ENCODE measurements at regions not wholly inside any gene's neighbourhood (a gene's known extent, or its start where the extent isn't known, plus 50 kb on each side); places are given as distances from the start of the nearest gene placed in this dataset.

DNA sequence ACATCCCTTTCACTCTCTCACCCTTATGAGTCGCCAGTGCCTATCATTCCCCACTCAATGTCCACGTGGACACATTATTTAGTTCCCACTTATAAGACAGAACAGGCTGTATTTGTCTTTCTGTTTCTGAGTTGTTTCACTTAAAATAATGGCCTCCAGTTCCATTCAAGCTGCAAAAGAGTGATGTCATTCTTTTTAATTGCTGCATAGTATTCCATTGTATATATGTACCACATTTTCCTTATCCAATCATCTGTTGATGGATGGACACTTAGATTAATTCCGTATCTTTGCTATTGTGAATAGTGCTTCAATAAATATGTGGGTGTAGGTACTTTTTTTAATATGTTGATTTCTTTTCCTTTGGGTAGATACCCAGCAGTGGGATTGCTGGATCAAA is 79.1 kb downstream of the ZNF365 start:
- DNase-seq (ENCODE audit: low read depth): no peak

DNA sequence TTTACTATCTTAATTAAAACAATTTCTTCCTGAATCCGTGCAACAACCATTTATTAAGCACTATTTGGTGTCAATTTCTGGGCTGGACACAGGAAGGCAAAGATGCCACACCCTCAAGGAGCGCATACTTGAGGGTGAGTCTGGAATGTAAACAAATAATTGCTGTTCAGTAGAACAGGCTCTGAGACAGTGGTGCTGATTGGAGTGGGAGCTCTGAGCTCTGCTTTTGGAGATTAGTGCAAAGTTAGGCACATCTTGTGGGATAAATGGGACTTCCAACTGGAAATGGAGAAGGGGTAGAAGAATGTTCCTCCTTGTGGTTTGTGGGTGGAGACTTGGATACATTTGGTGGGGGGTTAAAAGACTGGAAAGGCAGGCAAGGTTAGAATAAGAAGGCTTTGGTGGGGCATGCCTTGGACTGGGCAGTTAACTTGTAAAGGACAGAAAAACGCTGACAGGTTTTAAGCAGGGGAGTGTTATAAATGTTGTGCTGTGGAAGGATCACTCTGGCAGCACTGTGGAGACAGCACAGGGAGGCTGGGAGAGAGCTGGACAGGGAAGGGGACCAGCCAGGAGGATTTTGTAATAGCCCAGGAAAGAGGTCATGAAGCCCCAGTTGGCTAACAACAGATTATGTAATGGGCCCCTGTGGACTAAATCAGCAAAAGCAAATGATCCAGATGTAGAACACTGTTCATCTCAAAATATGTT is 80.7 kb downstream of the ZNF365 start:
- DNase-seq (ENCODE audit: low read depth): no peak

DNA sequence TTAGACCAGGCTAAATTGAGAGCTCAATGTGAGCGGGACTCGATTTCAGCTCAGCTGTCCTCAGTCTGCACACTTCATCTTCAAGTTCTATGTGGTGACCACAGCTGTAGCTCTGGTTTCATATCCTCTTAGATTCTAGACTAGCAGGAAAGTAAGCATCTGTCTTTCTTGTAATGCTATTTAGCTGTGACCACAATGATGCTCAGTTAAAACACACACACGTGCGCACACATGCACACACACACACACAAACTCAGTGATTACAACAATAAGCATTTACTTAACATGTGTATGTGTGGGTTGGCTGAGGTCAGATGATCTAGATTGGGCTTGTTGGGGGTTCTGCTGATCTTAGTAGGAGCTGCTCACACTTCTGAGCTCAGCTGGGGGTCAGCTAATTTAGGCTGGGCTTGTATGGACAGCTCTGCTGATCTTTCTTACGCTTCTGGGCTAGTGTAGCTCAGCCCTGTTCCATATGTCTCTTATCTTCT is 82.5 kb downstream of the ZNF365 start:
- no peak for DNase-seq (ENCODE audit: low read depth)

GRCh38 chr10:62457196-62457595 is 83.0 kb downstream of the ZNF365 start:
- no peak for DNase-seq (ENCODE audit: low read depth)

- DNase-seq (ENCODE audit: low read depth): peak; percentile 2
Observed at GRCh38 chr10:62457598-62457997, 83.4 kb downstream of the ZNF365 start.

GRCh38 chr10:62459072-62459471 is 84.9 kb downstream of the ZNF365 start:
- no peak for DNase-seq (ENCODE audit: low read depth)

GRCh38 chr10:62459500-62459899 is 85.3 kb downstream of the ZNF365 start:
- DNase-seq (ENCODE audit: low read depth): no peak

DNA sequence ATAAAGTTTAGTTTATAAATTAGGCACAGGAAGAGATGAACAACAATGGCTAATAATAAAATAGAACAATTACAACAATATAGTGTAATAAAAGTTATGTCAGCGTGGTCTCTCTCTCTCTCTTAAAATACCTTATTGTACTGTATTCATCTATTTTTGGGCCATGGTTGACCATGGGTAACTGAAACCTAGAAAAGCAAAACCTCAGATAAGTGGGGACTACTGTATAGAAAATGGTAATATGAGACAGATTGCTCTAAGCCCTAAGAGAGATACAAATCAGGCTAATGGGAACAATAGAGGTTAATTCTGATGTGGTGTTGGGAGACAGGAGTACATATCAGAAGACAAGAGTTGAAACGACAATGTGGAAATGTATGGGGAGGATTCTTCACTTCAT is 86.2 kb downstream of the ZNF365 start:
- DNase-seq (ENCODE audit: low read depth): no peak

DNA sequence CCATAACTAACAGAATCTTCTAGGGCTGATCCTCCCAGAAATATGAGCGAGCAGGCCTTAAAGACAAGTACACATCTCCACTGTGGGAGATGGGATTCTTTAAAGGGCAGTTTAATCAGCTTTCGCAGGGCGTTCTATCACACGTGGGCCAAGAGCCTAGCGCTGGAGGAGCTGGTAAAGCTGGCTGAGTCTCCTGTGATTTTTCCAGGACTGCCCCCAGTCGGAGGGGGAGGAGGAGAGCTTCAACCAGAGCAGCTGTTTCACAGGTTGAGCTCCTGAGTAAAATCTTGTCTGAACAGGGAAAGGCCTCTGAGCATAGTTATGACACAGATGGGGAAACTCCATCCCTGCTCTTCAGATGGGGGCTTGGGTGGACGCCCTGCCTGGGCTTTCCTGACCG is 87.0 kb downstream of the ZNF365 start:
- DNase-seq (ENCODE audit: low read depth): no peak

- DNase-seq (ENCODE audit: low read depth): no peak
Observed at GRCh38 chr10:62462461-62462860, 88.3 kb downstream of the ZNF365 start.

DNA sequence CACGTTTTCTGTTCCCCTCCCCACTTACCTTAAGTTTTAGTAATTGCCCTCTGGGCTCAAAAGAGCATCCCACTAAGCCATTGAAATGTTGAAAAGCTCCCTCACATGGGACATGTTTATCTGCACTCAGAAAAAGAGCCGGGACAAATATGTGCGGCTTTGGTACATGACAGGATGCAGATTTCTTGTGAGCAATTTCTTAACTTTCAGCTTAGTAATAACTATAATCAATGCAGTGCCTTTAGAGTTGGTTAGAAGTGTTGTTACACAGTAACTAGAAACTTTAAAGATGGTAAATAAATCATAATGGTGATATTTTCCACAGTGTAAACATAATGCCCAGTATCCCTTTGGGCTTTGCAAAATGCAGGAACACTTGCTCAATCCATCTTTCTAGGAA is 89.2 kb downstream of the ZNF365 start:
- no peak for DNase-seq (ENCODE audit: low read depth)

DNA sequence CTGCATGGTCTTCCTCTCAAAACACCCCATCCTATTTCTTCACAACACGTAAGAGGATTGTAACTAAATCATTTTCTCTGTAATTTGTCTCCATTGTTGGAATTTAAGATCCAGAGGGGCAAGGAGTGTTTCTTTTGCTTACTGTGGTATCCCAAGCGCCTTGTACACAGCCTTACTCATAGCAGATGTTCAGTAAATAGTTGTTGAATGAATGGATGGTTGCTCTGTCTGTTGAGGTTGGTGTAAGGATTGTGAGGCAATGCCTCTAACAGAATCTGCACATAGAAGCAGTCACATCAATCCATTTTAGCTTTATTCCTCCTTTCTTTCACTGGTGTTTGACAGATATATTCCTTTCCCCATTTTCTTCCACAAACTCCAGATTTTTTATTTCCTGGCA is 90.1 kb downstream of the ZNF365 start:
- no peak for DNase-seq (ENCODE audit: low read depth)

DNA sequence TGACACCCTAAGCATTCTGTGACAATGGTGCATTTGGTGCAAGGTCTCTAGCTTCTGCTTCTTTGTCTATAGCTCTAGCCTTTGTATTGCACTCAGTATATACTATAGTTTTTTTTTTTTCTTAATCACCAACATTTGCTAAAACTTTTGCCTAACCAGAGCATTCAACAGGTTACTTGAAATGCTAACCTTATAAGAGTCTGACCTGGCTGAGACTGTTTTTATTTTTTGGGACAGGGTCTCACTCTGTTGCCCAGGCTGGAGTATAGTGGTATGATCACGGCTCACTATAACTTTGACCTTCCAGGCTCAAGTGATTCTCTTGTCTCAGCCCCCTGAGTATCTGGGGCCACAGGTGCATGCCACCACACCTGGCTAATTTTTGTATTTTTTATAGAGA is 92.4 kb downstream of the ZNF365 start:
- no peak for DNase-seq (ENCODE audit: low read depth)

DNA sequence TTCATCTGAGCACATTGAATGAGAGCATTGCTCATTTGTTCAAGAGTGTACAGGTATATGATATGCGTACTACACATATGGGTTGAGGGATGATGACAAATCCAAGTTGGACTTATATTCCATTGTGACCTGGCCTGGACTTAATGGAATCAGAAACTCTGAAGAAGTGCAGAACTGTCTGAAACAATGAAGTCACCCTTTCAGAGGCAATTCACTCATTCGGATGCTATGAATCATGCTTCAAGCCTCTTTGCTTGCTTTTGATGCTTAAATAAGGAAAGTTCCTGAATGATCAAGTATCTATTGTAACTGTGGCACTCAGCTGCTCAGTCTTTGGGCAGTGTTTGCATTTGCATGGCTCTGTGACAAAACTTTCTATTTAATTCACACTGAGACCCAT is 93.4 kb downstream of the ZNF365 start:
- no peak for DNase-seq (ENCODE audit: low read depth)

GRCh38 chr10:62471711-62472110 is 97.5 kb downstream of the ZNF365 start:
- DNase-seq (ENCODE audit: low read depth): no peak

- no peak for DNase-seq (ENCODE audit: low read depth)
Observed at GRCh38 chr10:62473241-62473640, 99.1 kb downstream of the ZNF365 start.

DNA sequence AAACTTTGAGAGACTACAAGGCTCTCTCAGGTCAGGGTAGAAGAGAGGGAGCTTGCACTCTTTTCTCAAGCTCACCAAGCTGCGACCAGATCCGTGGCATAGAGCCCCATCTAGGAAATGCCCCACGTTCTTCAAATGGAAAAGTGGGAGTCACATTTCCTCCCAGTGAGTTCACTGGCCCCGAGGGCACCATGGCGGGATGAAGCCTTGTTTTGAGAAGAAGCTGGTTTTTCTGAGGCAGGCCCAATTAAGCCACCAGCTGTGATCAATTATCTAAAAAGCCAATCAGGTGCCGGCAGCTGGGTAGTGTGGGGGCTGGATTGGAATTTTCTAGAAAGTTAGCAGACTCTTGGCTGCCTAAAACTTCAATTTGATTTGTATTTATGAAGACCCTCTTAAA is 101.4 kb downstream of the ZNF365 start:
- no peak for DNase-seq (ENCODE audit: low read depth)

DNA sequence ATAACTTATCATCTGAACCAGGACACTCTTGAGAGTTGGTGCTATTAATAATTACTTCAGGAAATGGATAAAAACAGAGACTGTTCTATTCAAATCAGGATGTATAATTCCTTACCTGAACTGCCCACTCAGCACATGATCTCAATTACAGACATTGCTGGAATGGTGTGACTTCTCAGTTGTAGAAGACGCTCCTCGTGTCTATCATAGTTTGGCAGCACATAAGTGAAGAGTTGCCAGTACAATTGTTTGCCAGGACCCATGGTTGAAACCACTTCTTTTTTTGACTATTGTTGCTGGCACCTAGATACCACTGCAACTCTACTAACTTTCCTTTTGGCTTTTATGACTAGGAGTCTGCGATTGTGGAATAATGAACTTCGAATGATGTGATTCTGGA is 105.4 kb downstream of the ZNF365 start:
- no peak for DNase-seq (ENCODE audit: low read depth)

- DNase-seq (ENCODE audit: low read depth): no peak
Observed at GRCh38 chr10:62480196-62480595, 106.0 kb downstream of the ZNF365 start.

DNA sequence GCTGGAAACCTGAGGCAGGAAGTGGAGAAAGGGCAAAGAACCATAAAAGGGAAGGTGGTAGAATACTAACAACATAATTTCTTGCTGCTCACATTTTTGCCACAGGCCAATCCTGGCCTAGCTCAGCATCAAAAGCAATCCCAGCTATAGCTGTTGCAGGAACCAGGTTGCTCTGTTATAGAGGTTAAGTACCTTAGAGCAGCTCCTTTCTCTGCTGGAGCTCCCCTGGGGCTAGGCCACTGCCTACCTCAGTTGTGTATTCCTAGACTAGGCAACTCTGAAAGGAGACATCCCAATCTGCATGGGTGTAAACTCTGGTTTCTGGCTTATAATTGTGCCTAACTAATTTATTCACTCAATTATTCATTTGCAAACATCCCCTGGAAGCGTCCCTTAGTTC is 108.4 kb downstream of the ZNF365 start:
- DNase-seq (ENCODE audit: low read depth): no peak

- no peak for DNase-seq (ENCODE audit: low read depth)
Observed at GRCh38 chr10:62491597-62491996, 117.4 kb downstream of the ZNF365 start.

- DNase-seq (ENCODE audit: low read depth): no peak
Observed at GRCh38 chr10:62492012-62492869, 118.1 kb downstream of the ZNF365 start.

GRCh38 chr10:62492870-62493180 is 118.7 kb downstream of the ZNF365 start:
- DNase-seq (ENCODE audit: low read depth): no peak

DNA sequence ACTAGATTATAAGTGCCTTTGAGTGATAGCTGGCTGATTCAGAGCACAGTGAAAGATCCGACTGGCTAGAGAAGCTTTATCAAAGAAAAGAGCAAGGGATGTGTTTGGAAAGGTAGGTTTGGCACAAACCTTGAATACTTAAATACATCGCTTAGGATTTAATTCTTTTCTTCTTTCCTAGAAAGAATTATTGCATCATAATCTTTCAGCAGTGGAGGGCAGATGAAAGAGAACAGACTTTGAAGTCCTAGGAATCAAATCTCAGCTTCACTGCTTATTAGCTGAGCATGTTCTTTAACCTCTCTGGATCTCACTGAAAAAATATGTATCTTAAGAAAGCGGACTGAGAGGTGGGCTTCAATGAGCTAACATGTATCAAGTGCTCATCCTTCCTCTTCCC is 122.8 kb downstream of the ZNF365 start:
- DNase-seq (ENCODE audit: low read depth): no peak

All from activated gamma-delta T cell treated with anti-CD3 and anti-CD28 coated beads, Interleukin-2, amount 50 U/mL, for 16 hours (primary cell).